ENCODE measurements at regions not wholly inside any gene's neighbourhood (a gene's known extent, or its start where the extent isn't known, plus 50 kb on each side); places are given as distances from the start of the nearest gene placed in this dataset.
"Not testable (repeated sequence)": the region's sequence is repeated elsewhere in the genome, so short reads cannot be mapped to it uniquely, and the experiment has no call there.

DNA sequence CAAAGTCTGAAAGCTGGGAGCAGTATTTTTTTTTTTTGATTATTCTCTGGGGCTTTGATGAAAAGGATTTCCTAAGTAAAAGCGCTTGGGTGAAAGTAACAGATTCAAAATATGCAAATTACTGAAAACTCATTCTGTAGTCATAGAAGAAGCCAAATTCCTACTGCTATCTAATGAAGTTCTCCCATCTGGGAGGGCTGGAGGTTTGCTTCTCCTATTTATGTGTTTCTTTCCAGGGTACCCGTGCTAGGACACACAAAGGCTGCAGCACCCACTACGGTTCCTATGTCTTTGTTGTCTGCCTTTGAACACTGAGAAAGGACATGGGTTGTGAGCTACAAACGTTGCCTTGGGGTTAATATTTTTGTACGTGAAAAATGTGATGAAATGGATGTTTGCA, 324.7 kb upstream of the KAZN start:
- H3K18ac ChIP-seq (ENCODE audit: low read length), result no peak overlapping the region
- no peak overlapping the region for H3K23ac ChIP-seq (ENCODE audit: low read length)

DNA sequence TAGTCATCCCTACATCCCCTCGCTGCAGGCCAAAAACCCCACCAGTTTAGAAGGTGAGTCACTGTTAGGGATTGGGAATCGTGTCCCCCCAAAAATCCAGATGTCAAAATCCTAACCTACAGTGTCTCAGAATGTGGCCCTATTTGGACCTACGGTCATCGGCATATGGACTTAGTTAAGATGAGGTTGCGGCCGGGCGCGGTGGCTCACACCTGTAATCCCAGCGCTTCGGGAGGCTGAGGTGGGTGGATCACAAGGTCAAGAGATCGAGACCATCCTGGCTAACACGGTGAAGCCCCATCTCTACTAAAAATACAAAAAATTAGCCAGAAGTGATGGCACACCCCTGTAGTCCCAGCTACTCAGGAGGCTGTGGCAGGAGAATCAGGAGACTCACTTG, 318.6 kb upstream of the KAZN start:
- DNase-seq; H3K36me3 ChIP-seq (ENCODE audit: control insufficient read depth, insufficient read depth, low read length): not testable (repeated sequence)

More for the DNA sequence above, 324.7 kb upstream of the KAZN start:
- Histone ChIP-seq H2BK120ac (ENCODE audit: low read depth, low read length) (no peak overlapping the region), H3K27me3 (ENCODE audit: insufficient read depth, low read length, poor library complexity) (no peaks in the 10 kb centered on the region), H3K27ac (ENCODE audit: low read depth, low read length) (no peak overlapping the region), H2BK5ac (ENCODE audit: low read length) (no peak overlapping the region), H2AK5ac (ENCODE audit: low read length) (no peak overlapping the region), H4K8ac (ENCODE audit: low read depth, low read length) (no peak overlapping the region), H3K79me1 (ENCODE audit: low read length) (no peaks in the 10 kb centered on the region), H2BK15ac (replicated peaks; ENCODE audit: low read depth) (no peak overlapping the region), H4K5ac (ENCODE audit: low read length) (no peak overlapping the region), H3K9ac (ENCODE audit: low read length) (no peak overlapping the region), H3K36me3 (ENCODE audit: control insufficient read depth, insufficient read depth, low read length) (no peaks in the 10 kb centered on the region), H3K56ac (ENCODE audit: low read length) (no peak overlapping the region), H3K4me3 (ENCODE audit: low read length) (no peak overlapping the region), H3K4me2 (ENCODE audit: low read length) (no peak overlapping the region), H3K4ac (ENCODE audit: low read depth, low read length) (no peak overlapping the region), H3K79me2 (ENCODE audit: control insufficient read depth, insufficient read depth, low read length) (no peaks in the 10 kb centered on the region), H3K4me1 (ENCODE audit: control insufficient read depth, low read depth, low read length) (no peaks in the 10 kb centered on the region)
- WGBS (ENCODE audit: extremely low coverage, insufficient coverage, low lambda C conversion rate), result no CpG with 5 or more reads among the region's 5 CpGs
- no peak for DNase-seq

DNA sequence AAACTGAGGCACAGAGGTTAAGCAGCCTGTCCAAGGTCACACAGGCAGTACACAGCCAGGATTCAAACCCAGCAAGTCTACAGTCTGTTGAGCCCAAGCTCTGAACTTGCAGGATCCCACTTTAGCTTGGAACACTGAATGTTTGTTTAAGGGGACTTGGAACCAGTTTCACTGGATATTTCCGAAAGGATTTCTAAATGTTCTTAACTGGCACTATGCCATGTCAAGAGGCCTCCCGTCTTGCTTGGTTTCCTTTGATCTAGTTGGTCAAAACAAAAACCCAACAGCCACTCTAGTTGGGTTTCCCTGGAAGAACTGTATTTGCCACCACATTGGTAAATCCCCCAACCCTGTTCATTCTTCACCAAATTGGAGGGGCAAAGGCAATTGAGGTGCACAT, 317.6 kb upstream of the KAZN start:
- no peak overlapping the region for H2BK120ac ChIP-seq (ENCODE audit: low read depth, low read length)
- H2BK15ac ChIP-seq (replicated peaks; ENCODE audit: low read depth), result no peak overlapping the region
- H3K36me3 ChIP-seq (ENCODE audit: control insufficient read depth, insufficient read depth, low read length), result no peaks in the 10 kb centered on the region
- H3K4ac ChIP-seq (ENCODE audit: low read depth, low read length), result no peak overlapping the region
- DNase-seq, result no peak
- no peak overlapping the region for H3K27ac ChIP-seq (ENCODE audit: low read depth, low read length)
- H3K56ac ChIP-seq (ENCODE audit: low read length), result no peak overlapping the region
- H3K4me1 ChIP-seq (ENCODE audit: control insufficient read depth, low read depth, low read length), result no peaks in the 10 kb centered on the region
- no peak overlapping the region for H4K8ac ChIP-seq (ENCODE audit: low read depth, low read length)
- H3K79me1 ChIP-seq (ENCODE audit: low read length), result no peaks in the 10 kb centered on the region
- H2AK5ac ChIP-seq (ENCODE audit: low read length), result no peak overlapping the region
- H3K23ac ChIP-seq (ENCODE audit: low read length), result no peak overlapping the region
- H3K9ac ChIP-seq (ENCODE audit: low read length), result no peak overlapping the region
- H3K4me2 ChIP-seq (ENCODE audit: low read length), result no peak overlapping the region
- no peaks in the 10 kb centered on the region for H3K27me3 ChIP-seq (ENCODE audit: insufficient read depth, low read length, poor library complexity)
- no peak overlapping the region for H3K18ac ChIP-seq (ENCODE audit: low read length)
- H2BK5ac ChIP-seq (ENCODE audit: low read length), result no peak overlapping the region
- no peaks in the 10 kb centered on the region for H3K79me2 ChIP-seq (ENCODE audit: control insufficient read depth, insufficient read depth, low read length)
- no CpG with 5 or more reads among the region's 2 CpGs for WGBS (ENCODE audit: extremely low coverage, insufficient coverage, low lambda C conversion rate)
- no peak overlapping the region for H4K5ac ChIP-seq (ENCODE audit: low read length)
- H3K4me3 ChIP-seq (ENCODE audit: low read length), result no peak overlapping the region

More for the DNA sequence above, 318.6 kb upstream of the KAZN start:
- H2BK120ac ChIP-seq (ENCODE audit: low read depth, low read length); H4K8ac ChIP-seq (ENCODE audit: low read depth, low read length); H3K4me1 ChIP-seq (ENCODE audit: control insufficient read depth, low read depth, low read length); H3K23ac ChIP-seq (ENCODE audit: low read length); H3K56ac ChIP-seq (ENCODE audit: low read length); H2BK5ac ChIP-seq (ENCODE audit: low read length); H3K4ac ChIP-seq (ENCODE audit: low read depth, low read length); H3K18ac ChIP-seq (ENCODE audit: low read length); H3K79me2 ChIP-seq (ENCODE audit: control insufficient read depth, insufficient read depth, low read length); H3K79me1 ChIP-seq (ENCODE audit: low read length); H2AK5ac ChIP-seq (ENCODE audit: low read length); H4K5ac ChIP-seq (ENCODE audit: low read length); H2BK15ac ChIP-seq (replicated peaks; ENCODE audit: low read depth); H3K4me3 ChIP-seq (ENCODE audit: low read length); H3K9ac ChIP-seq (ENCODE audit: low read length); H3K27ac ChIP-seq (ENCODE audit: low read depth, low read length); H3K4me2 ChIP-seq (ENCODE audit: low read length); H3K27me3 ChIP-seq (ENCODE audit: insufficient read depth, low read length, poor library complexity): not testable (repeated sequence)
- WGBS (ENCODE audit: extremely low coverage, insufficient coverage, low lambda C conversion rate), result no CpG with 5 or more reads among the region's 12 CpGs

DNA sequence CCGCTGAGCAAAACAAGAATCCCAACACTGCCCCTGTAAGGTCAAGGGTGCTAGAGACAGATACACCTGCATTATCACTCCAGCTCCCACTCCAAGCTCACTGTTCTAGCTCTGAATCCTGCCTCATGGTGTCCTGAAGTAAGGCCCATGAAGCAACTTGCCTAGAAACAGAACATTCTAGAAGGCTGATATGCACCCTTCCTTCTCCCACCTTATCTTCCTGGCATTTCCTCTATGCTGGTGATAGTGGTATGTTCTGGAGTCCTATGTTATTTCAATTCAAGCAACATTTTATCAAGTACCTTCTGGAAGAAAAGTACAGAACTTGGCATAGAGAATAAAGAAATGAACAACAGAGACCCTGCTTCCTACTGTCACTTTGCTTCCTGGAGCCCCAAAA, 317.1 kb upstream of the KAZN start:
- H3K4me2 ChIP-seq (ENCODE audit: low read length), result no peak overlapping the region
- H3K4ac ChIP-seq (ENCODE audit: low read depth, low read length), result no peak overlapping the region
- H4K5ac ChIP-seq (ENCODE audit: low read length), result no peak overlapping the region
- H4K8ac ChIP-seq (ENCODE audit: low read depth, low read length), result no peak overlapping the region
- WGBS (ENCODE audit: extremely low coverage, insufficient coverage, low lambda C conversion rate), result no CpG with 5 or more reads among the region's 1 CpG
- H3K27ac ChIP-seq (ENCODE audit: low read depth, low read length), result no peak overlapping the region
- no peak overlapping the region for H2BK5ac ChIP-seq (ENCODE audit: low read length)
- H3K79me1 ChIP-seq (ENCODE audit: low read length), result no peaks in the 10 kb centered on the region
- H3K56ac ChIP-seq (ENCODE audit: low read length), result no peak overlapping the region
- H2AK5ac ChIP-seq (ENCODE audit: low read length), result no peak overlapping the region
- H2BK120ac ChIP-seq (ENCODE audit: low read depth, low read length), result no peak overlapping the region
- DNase-seq, result no peak
- H3K4me3 ChIP-seq (ENCODE audit: low read length), result no peak overlapping the region
- no peak overlapping the region for H3K18ac ChIP-seq (ENCODE audit: low read length)
- no peaks in the 10 kb centered on the region for H3K4me1 ChIP-seq (ENCODE audit: control insufficient read depth, low read depth, low read length)
- H2BK15ac ChIP-seq (replicated peaks; ENCODE audit: low read depth), result no peak overlapping the region
- no peak overlapping the region for H3K9ac ChIP-seq (ENCODE audit: low read length)
- H3K36me3 ChIP-seq (ENCODE audit: control insufficient read depth, insufficient read depth, low read length), result no peaks in the 10 kb centered on the region
- H3K23ac ChIP-seq (ENCODE audit: low read length), result no peak overlapping the region
- H3K79me2 ChIP-seq (ENCODE audit: control insufficient read depth, insufficient read depth, low read length), result no peaks in the 10 kb centered on the region
- H3K27me3 ChIP-seq (ENCODE audit: insufficient read depth, low read length, poor library complexity), result no peaks in the 10 kb centered on the region

DNA sequence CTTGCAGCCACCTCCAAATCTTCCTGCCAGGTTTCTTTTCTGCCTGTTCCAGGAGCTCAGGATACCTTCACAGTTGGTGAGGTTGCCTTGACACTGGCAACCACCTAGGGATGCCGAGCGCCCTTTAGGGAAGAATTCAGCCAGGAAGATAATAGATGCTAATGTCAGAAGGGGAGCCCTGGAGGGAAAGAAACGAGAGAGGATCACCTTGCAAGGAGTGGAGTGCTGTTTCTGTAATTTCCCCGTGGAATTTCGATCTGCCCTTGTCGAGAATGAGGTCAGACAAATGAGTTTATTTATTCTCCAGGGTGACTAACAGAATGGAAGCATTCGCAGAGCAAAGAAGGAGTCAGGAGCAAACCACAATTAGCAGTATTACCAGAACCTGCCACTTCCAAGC, 315.8 kb upstream of the KAZN start:
- Histone ChIP-seq H2BK5ac (ENCODE audit: low read length) (no peak overlapping the region), H3K56ac (ENCODE audit: low read length) (no peak overlapping the region), H3K27ac (ENCODE audit: low read depth, low read length) (no peak overlapping the region), H2BK15ac (replicated peaks; ENCODE audit: low read depth) (no peak overlapping the region), H3K4ac (ENCODE audit: low read depth, low read length) (no peak overlapping the region), H3K79me1 (ENCODE audit: low read length) (no peaks in the 10 kb centered on the region), H2AK5ac (ENCODE audit: low read length) (no peak overlapping the region), H3K79me2 (ENCODE audit: control insufficient read depth, insufficient read depth, low read length) (no peaks in the 10 kb centered on the region), H3K23ac (ENCODE audit: low read length) (no peak overlapping the region), H3K27me3 (ENCODE audit: insufficient read depth, low read length, poor library complexity) (no peaks in the 10 kb centered on the region), H3K4me3 (ENCODE audit: low read length) (no peak overlapping the region), H4K5ac (ENCODE audit: low read length) (no peak overlapping the region), H3K36me3 (ENCODE audit: control insufficient read depth, insufficient read depth, low read length) (no peaks in the 10 kb centered on the region), H3K9ac (ENCODE audit: low read length) (no peak overlapping the region), H3K4me1 (ENCODE audit: control insufficient read depth, low read depth, low read length) (no peaks in the 10 kb centered on the region), H3K18ac (ENCODE audit: low read length) (no peak overlapping the region), H3K4me2 (ENCODE audit: low read length) (no peak overlapping the region), H2BK120ac (ENCODE audit: low read depth, low read length) (no peak overlapping the region), H4K8ac (ENCODE audit: low read depth, low read length) (no peak overlapping the region)
- WGBS (ENCODE audit: extremely low coverage, insufficient coverage, low lambda C conversion rate), result no CpG with 5 or more reads among the region's 7 CpGs
- peak; percentile 38 for DNase-seq

DNA sequence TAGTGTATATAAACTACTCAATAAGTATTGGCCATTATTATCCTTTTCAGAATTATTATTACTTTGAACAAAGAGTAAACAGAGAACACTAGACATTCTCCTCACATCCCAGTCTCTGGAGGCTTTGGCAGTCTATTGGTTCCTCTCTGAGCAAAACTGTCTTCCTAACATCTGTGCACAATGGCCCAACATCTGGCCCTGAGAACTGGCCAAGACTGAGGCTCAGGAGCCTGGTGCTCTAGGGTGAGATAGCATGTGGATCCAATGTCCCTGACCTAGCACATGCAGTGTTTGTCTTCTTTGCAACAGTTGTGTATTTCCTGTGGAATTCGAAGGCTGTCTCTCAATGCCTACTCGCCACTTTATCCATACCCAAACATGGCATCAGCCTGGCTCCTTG, 313.2 kb upstream of the KAZN start:
- Histone ChIP-seq H3K18ac (ENCODE audit: low read length) (no peak overlapping the region), H2BK5ac (ENCODE audit: low read length) (no peak overlapping the region), H3K9ac (ENCODE audit: low read length) (no peak overlapping the region), H3K4me1 (ENCODE audit: control insufficient read depth, low read depth, low read length) (no peaks in the 10 kb centered on the region), H2BK120ac (ENCODE audit: low read depth, low read length) (no peak overlapping the region), H4K5ac (ENCODE audit: low read length) (no peak overlapping the region), H3K56ac (ENCODE audit: low read length) (no peak overlapping the region), H3K79me2 (ENCODE audit: control insufficient read depth, insufficient read depth, low read length) (no peaks in the 10 kb centered on the region), H2AK5ac (ENCODE audit: low read length) (no peak overlapping the region), H3K4me2 (ENCODE audit: low read length) (no peak overlapping the region), H3K23ac (ENCODE audit: low read length) (no peak overlapping the region), H4K8ac (ENCODE audit: low read depth, low read length) (no peak overlapping the region), H3K36me3 (ENCODE audit: control insufficient read depth, insufficient read depth, low read length) (no peaks in the 10 kb centered on the region), H2BK15ac (replicated peaks; ENCODE audit: low read depth) (no peak overlapping the region), H3K4me3 (ENCODE audit: low read length) (no peak overlapping the region), H3K27ac (ENCODE audit: low read depth, low read length) (no peak overlapping the region), H3K27me3 (ENCODE audit: insufficient read depth, low read length, poor library complexity) (no peaks in the 10 kb centered on the region), H3K4ac (ENCODE audit: low read depth, low read length) (no peak overlapping the region), H3K79me1 (ENCODE audit: low read length) (no peaks in the 10 kb centered on the region)
- DNase-seq, result no peak
- WGBS (ENCODE audit: extremely low coverage, insufficient coverage, low lambda C conversion rate), result no CpG with 5 or more reads among the region's 2 CpGs
